HG03159 (cell line): ENCODE measurements at regions not wholly inside any gene's neighbourhood (a gene's known extent, or its start where the extent isn't known, plus 50 kb on each side); places are given as distances from the start of the nearest gene placed in this dataset.

Source experiments
- ATAC-seq: cut with Tn5 transposase; IDR thresholded peaks from one replicate; pipeline ENCODE4 v1.9.1; 2021; ENCODE audit warnings: mild to moderate bottlenecking, moderate library complexity; ENCODE audit not compliant: unreplicated experiment

DNA sequence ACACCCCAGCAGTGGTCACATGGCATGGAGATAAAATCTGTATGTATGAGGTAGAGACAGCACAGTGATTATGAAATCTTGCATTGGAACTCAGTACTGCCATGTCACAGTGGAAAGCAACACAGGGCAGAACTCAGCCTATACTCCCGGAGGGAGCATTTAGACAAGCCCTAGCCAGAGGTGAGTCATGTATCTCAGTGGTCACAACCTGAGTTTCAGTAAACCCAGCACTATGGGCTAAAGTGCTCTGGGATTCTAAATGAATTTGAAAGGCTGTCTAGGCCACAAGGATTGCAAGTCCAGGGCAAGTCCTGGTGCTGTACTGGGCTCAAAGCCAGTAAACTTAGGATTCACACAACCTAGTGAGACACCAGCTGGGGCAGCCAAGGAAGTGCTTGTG, 1717.1 kb upstream of the RAG2 start:
- no peak for ATAC-seq

DNA sequence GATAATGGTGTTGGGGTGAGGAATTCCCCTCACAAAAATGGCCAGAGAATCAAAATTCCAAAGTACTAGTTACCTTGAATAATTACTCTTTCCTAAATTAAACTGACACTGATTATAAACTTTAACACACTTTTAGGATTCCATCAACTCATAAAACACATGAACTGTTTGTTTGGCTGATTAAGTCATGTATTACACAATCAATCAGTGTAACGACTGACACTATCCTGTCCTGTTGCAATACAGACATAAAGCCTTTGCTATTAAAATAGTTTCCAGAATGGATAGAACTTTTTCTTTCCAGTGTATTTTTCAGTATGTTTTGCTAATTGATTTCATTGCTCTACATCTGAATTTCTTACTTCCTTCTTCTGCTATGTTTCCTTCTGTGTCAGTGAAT, 1709.4 kb upstream of the RAG2 start:
- ATAC-seq = no peak

- ATAC-seq = no peak
Observed at GRCh38 chr11:38305682-38306081, 1707.6 kb upstream of the RAG2 start.

DNA sequence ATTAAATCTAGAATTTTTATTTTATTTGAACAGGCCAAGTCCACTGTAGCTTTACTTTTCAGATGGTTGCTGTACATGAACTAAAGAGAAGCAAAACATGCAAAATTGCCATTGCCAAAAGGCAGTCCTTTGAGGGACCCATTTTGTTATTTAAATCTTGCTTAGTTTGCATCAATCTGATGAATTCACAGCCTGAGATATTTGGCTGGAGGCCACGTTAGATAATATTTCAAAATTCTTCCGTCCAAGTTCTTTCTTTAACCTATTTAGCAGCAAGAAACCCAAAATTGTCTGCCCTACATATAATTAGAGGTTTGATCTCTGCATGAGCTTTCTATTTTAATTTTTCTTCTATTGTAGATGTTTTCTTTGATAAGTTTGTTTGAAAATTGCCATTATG, 1706.9 kb upstream of the RAG2 start:
- no peak for ATAC-seq

- no peak for ATAC-seq
Observed at GRCh38 chr11:38302564-38302963, 1704.5 kb upstream of the RAG2 start.

- ATAC-seq = no peak
Observed at GRCh38 chr11:38300570-38300969, 1702.5 kb upstream of the RAG2 start.

GRCh38 chr11:38296211-38296776, 1698.3 kb upstream of the RAG2 start:
- no peak for ATAC-seq

GRCh38 chr11:38282718-38283117, 1684.7 kb upstream of the RAG2 start:
- no peak for ATAC-seq

DNA sequence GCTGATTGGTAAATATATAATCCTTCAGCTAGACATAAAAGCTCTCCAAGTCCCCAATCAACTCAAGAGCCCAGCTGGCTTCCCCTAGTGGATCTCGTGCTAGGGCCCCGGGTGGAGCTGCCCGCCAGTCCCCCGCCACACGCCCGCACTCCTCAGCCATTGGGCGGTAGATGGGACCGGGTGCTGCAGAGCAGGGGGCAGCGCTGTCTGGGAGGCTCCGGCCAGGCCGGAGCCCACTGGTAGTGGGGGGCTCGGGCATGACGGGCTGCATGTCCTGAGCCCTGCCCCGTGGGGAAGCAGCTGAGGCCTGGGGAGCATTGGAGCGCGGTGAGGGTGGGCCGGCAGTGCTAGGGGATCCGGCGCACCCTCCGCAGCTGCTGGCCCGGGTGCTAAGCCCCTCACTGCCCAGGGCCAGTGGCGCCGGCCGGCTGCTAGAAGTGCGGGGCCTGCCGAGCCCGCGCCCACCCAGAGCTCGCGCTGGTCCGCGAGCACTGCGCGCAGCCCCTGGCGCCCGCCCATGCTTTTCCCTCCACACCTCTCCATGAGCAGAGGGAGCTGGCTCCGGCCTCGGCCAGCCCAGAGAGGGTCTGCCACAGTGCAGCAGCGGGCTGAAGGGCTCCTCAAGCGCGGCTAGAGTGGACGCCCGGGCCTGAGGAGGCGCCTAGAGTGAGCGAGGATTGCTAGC, 1680.6 kb upstream of the RAG2 start:
- ATAC-seq = no peak

GRCh38 chr11:38274031-38274430, 1676.0 kb upstream of the RAG2 start:
- ATAC-seq = no peak

- no peak for ATAC-seq
Observed at GRCh38 chr11:38272376-38272775, 1674.3 kb upstream of the RAG2 start.

GRCh38 chr11:38266691-38267090, 1668.7 kb upstream of the RAG2 start:
- no peak for ATAC-seq

DNA sequence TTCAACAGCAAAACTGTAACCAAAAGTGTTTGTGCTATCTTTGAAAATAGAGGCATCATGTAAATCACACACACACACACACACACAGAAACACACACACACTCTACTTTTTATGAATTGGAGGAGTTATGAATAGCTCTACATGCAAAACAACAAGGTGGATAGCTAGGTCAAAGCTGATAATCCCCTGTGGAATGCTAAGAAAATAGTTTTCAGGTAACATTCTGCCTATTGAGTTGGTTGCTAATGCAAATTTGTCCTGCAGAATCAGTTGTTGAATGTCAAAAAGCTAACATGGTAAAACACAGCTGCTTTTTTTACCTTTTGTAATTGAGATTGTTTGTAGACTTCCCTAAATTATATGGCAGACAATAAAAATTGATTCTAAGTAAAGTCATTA, 1658.4 kb upstream of the RAG2 start:
- no peak for ATAC-seq

GRCh38 chr11:38254913-38255312, 1656.9 kb upstream of the RAG2 start:
- ATAC-seq = no peak

DNA sequence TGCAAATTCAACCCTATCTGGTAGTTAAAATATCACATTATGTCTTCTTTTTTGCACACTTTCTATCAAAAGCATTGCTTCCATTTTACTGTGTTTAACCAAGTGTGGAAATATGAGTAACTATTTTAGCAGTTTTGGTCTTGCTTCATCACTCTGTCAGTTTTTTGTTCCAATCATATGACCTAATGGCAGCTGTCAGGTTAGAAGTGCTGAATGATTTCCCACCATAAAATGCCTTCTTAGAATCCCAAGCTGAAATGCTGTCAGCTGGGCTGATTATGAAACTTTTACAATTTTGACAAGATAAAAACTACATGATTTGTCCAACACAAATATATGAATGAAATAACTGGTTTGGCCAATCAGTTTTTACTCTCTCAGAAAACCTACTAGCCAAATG, 1654.6 kb upstream of the RAG2 start:
- ATAC-seq = no peak

GRCh38 chr11:38246451-38246850, 1648.4 kb upstream of the RAG2 start:
- ATAC-seq = no peak

DNA sequence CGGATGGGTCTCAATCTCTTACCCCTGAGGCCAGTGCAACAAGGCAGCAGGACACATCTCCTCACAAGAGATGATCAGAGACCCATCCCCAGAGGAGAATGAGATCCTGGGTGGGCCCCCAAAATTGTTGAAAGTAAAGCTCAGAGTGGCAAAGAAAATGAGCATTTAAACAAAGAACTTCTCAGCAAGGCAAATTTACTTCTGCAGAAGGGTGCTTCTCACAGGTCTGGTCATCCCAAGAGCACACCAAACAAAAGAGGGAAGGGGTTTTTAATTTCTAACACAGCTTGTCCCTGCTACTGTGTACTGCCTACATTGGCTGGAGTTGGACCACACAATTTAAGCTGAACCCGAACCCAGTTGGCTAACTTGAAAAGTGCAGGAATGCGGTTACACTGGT, 1628.6 kb upstream of the RAG2 start:
- no peak for ATAC-seq

DNA sequence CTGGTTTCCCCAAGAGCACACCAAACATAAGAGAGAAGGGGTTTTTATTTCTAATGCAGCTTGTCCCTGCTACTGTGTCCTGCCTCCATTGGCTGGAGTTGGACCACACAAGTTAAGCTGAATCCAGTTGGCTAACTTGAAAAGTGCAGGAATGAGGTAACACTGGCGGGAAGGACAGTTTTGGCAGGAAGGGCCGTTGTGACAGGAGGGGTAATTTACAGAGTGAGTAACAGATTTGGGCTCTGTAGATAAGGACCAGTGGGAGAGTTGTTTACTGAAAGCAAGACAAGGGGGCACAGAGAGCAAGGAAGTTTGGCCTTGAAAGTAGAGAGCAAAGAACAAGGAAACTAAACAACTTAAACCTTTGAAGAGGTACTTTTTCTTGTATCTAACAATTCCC, 1623.3 kb upstream of the RAG2 start:
- ATAC-seq = no peak

DNA sequence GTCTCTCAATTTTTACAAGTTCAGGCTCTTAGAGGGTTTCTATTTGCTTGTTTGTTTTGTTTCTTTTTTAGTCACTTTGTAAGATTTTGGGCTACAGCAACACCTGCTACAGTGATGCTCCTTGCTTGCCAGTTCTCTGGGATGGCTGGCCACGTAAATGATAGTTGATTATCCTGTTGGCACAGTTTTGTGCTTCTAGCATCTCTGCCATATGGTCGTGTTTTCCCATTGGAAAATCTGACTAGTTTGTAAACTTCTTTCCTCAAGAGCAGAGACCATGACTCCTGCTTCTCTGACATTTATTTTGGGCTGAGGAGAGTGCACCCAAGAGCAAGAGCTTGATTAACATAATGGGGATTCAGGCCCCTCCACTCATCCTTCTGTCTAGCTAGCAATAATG, 1621.6 kb upstream of the RAG2 start:
- no peak for ATAC-seq

- no peak for ATAC-seq
Observed at GRCh38 chr11:38208951-38209350, 1610.9 kb upstream of the RAG2 start.

DNA sequence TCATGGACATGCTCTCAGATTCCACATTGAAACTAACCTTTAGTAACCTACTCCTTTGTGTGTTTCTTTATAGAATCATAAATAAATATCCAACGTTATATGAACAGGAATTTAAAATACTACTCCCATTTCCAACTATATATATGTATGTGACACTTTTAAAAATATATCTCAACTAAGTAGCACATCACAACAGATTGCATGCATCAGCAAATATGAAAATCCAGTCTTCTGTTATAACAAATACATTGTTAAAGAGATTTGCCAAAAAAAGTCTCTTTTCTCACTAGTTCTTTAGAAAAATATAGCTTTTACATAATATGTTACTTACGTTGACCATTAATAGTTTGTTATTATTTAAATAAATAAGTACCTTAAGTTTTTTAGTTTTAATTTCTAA, 1608.6 kb upstream of the RAG2 start:
- ATAC-seq = no peak

DNA sequence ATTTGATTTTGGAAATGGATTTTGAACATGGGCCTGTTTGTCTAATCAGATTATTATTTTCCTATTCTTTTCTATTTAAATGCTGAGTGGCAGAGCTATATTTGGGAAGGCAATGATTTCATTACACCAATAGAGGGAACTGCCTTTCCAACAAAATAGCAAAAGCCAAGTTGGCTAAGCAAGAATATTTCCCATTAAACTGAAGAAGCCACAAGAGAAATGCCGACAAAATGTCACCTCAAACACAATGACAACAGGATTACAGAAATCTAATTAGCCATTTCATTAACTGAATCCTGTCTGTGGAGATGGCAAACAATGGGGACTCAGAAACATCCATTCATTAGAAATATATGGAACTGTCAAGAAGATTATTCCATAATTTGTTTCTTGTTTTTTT, 1593.1 kb upstream of the RAG2 start:
- no peak for ATAC-seq
